NCI-H2029 treated with DMSO at 0.1 percent for 48 hours (cell line): ENCODE measurements at regions not wholly inside any gene's neighbourhood (a gene's known extent, or its start where the extent isn't known, plus 50 kb on each side); places are given as distances from the start of the nearest gene placed in this dataset.
"Not testable (repeated sequence)": the region's sequence is repeated elsewhere in the genome, so short reads cannot be mapped to it uniquely, and the experiment has no call there.

Experiments
- DNase-seq: peaks from one replicate; lab custom pipeline; 2025; lab: John Stamatoyannopoulos, UW

DNA sequence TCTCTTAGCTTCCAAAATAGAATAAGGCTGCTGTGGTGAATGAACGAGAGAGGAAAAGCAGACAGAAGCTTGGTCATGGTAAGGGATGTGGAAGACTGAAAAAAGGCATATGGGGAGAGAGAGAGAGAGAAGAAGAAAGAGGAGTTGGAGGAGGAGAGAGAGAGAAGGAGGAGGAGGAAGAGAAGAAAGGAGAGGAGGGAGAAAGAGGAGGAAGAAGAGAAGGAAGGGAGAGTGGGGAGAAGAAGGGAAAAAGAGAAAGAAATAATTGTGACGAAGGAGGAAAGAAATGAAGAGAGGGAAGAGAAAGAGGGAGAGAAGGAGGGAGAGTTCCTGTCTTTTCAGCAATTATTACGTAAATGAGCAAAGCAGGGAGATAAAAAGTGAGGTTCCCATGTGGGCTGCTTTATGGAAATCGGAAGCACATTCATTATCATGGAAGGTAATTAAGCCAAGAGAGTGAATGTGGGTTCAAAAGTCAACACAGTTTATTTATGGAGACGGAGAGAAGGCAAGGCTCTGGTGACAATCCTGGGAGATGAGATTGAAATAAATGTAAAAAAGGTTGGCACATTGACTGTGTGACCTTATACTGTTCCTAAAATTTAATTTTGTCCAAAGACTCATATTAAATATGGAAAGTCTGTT lies 611.2 kb downstream of the KIF4B start:
- no peak for DNase-seq

DNA sequence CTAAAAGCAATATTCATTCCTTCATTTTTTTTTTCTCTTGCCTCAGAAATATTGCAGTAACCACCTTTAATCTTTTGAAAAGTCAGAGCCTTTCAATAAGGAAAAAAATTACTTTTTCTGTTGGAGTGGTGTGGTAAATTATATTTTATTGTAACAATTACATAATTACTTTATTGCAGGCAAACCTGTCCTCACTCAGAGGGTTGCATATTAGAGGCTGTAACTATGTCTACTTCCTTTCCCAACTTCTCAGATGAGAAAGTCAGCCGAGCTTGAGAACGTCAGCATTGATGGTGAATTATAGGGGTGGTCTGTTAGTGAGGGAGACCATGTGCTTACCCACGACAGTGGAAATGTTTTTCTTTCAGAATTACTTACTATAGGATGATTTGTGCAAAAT lies 611.8 kb downstream of the KIF4B start:
- DNase-seq = no peak

DNA sequence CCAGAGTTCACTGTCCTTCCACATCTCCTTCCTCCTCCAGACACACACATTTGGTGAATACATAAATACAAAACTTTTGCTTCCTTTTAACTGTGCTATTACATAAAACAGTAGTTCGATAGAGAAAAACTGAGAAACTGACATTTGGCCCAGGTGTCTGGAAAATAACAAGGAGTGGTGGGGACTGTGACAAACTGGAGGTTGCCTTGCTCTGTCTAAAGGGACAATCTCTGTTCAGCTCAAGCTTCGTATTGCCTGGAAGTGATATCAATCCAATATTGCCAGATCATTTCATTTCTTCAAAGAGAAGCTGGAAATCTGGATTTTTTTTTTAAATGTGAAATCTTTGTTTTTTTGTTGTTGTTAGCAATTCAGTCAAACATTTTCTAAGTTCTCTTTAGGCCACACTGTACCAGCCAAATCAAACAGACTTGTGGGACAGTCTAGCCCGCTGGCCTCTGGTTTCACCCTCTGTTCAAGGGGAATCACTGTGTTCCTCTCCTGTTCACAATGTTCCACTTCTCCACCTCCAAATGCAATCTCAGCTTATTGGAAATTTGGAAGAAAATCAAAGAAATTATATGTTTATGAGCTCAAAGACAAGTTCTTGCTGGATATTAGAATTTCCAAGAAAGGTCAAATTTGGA lies 612.5 kb downstream of the KIF4B start:
- no peak for DNase-seq

DNA sequence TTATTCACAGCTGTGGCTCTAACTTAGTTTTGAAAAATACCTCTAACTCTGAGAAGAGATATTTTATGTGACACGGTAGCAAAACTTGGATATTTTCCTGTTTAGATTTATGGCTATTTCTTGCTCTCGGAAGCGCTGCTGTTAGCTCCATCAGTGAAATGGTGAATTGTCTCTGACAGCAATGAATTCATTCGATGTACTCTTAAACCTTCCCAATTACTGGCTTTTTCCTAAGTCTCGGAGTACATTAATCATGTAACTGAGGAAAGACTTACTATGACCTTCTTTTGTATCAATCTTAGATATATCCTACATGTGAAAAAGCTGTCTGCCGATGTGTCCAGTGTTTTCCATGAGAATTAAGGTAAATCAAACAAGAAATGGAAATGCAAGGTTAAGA lies 613.0 kb downstream of the KIF4B start:
- no peak for DNase-seq

DNA sequence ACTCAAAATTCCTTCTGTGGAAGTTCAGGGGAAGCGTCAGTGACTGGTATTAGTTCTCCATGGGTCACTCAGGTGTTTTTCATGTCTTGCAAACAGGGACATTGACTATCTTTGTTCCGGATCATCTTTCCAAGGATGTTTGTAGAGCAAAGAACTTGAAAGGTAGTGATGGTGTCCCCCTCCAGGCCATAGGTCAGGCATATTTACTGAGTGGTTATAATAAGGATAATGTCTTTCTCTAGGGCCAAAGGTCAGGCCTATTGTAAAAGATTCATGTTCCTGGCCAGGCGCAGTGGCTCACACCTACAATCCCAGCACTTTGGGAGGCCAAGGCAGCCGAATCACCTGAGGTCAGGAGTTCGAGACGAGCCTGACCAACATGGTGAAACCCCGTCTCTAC lies 614.8 kb downstream of the KIF4B start:
- DNase-seq = no peak

DNA sequence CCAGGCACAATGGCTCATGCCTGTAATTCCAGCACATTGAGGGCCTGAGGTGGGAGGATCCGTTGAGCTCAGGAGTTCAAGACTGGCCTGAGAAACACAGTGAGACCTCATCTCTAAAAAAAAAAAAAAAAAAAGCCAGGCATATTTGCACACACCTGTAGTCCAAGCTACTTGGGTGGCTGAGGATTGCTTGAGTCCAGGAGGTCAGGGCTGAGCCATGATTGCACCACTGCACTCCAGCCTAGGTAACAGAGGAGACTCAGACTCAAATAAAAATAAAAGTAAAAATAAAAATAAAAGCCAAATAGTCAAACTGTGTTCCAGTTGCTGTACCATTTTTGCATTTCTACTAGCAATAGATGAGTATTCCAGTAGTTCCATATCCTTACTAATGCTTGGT lies 616.0 kb downstream of the KIF4B start:
- no peak for DNase-seq

DNA sequence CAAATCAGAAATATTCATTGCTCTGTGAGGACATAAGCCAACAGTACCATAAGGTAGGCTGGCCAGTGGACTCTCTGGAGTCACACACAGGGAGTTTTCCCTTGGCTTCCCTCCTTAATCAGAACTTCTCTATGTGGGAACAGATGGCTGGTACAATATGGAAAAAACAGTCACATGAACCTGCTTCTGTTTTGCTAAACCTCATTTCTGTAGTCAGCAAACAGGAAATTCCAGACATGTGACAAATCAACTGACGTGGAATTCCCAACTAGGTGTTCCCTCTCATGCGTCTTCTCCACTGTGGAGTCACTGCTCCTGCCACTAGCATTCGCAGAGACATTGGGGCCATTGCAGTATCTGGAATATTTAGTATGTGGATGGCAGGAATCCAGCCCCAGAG lies 617.6 kb downstream of the KIF4B start:
- DNase-seq = no peak

DNA sequence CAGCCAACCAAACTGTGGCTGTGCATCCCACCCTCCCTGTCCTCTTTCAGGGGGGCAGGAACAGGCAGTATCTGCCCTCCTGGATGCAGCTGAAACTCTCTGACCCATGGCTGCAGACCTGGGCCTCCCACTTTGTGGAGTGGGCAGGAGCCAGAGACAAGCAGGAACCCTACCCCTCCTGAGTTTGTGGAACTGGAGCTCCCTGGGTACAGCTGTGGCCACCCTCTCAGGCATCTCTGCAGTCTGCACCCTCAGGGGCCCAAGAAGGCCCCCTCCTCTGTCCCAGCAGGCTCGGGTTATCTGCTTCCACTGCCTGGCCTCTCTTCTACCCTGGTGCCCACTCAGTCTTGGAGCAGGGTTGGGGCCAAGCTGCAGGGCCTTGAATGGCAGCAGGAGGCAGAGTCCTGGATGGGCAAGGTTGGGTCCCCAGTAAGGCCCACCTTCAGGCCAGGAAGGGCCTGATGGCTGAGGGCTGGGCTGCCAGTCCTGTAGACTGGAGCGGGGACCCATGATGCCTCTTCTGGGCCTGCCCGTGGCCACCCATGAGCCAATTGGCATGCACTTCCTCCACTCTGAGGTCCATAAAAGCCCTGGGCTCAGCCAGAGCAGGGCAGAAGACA lies 619.9 kb downstream of the KIF4B start:
- DNase-seq = no peak

DNA sequence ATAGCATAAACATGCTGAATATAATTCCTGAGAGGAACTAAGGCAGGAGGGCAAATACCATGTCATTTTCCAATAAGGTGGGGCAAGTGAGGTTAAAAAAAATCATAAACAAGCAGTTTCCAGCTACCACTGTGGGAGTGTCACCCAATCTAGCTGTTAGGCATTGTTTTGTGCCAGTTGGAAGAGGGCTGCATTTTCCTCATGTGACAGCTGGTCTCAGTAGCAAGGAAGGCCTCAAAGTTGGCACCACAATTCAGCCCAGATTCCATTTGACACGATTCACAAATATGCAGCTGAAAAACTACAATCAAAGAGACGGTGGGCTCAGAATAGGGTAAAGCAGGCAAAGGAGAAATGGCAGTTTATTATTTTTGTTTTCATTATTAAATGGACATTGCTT lies 636.1 kb downstream of the KIF4B start:
- DNase-seq = no peak

DNA sequence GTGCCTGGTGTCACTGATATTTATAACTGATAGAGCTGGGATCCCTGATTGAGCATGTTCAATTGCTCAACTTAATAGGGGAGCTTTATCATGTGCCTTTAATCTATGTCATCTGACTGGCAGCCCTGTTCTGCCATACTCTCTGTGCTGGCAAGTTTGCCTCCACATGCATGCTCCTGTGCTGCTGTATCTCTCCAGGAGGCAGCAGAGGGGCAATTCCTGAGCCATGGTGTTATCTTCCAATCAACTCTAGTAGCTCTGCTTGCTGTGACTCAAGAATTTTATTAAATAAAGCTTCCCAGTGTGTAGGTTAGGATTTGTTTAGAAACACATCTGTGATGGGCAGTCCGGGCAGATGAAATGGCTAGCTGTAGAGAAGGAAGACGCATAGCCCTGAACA lies 642.0 kb downstream of the KIF4B start:
- DNase-seq = no peak

DNA sequence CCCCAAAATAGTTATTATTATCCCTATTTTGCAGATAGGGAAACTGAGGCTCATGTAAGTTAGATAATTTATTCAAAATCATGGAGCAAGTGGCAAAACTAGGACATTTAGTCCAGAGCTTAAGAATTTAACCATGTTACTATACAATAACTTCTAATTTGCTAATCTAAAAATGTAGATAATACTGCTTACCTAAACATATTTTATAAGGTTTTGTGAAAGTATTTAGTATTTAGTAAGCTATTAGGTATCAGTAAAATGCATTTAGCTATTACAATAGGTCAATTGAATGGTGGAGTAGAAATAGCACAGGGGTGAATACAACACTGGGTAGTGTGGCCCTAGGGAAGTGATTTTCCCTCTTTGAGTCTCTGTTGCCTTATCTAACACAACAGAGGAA lies 648.3 kb downstream of the KIF4B start:
- no peak for DNase-seq

DNA sequence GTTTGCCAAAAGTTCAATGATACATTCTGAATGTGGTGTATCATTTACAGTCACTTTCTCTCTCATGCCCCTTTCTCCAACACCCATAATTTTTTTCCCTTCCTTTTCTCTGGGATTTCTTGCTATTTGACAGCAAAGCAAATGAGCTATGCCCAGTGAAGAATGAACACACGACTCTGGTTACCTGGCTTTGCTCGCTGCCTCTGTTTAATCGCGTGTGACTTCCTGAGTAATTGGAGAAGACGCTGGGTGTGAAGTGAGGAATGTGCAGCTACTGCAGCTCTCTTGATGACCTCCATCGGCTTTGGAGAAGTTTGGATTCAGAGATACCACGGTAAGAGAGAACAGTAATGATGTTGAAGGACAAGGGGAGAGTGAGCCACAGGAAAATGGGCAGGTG lies 651.8 kb downstream of the KIF4B start:
- DNase-seq = no peak

DNA sequence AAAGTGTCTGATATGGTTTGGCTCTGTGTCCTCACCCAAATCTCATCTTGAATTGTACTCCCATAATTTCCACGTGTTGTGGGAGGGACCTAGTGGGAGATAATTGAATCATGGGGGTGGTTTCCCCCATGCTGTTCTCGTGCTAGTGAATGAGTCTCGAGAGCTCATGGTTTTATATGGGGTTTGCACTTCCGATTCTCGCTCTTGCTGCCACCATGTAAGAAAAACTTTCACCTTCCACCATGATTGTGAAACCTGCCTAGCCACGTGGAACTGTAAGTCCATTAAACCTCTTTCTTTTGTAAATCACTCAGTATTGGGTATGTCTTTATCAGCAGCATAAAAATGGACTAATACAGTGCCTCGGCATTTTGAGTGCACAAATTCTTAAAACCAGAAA lies 655.0 kb upstream of the SGCD start:
- DNase-seq = not testable (repeated sequence)

DNA sequence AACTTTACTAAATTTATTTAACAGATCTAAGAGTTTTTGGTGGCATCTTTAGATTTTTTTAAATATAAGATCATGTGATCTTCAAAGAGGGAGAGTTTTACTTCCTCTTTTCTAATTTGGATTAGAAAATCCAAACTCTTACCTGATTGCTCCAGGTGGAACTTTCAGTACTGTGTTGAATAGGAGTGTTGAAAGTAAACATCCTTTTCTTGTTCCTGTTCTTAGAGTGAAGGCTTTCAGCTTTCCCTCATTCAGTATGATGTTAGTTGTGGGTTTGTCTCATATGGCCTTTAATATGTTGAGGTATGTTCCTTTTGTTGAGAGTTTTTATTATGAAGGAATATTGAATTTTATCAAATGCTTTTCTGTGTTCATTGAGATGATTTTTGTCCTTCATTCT lies 650.0 kb upstream of the SGCD start:
- no peak for DNase-seq

DNA sequence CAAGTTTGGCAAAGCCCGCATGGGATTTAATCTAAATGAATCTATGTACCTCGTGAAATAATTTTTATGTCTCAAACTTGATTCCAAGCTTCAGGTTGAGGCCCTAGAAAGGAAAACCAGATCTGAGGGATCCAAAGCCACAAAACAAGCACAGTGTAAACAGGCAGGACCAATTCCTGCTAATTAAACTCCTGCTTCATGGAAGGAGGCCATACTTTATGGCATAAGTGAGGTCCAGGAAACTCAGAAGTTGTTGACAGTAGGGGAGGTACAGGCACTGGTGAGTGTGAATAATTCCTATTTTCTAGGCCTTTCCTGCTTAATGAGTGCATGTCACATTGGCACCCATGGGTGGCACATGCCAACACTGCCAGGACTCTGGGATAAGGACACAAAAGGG lies 648.6 kb upstream of the SGCD start:
- no peak for DNase-seq

DNA sequence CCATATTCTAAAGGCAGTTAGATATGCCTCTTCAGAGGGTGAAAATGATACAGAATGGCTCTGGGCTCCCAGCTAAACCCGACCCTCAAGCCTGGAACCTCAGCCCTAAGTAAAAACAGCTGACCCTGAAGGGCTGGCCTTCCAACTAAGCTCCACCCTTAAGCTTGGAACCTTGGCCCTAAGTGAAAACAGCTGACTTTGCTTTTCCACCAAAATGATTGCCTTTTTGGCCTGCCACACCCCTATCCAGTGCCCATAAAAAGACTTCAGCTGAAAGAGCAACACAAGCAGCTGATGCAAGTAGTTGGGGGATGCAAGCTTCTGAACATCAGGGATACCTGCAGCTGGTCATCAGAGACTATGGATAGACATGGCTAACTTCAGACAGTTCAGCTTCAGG lies 647.4 kb upstream of the SGCD start:
- no peak for DNase-seq

DNA sequence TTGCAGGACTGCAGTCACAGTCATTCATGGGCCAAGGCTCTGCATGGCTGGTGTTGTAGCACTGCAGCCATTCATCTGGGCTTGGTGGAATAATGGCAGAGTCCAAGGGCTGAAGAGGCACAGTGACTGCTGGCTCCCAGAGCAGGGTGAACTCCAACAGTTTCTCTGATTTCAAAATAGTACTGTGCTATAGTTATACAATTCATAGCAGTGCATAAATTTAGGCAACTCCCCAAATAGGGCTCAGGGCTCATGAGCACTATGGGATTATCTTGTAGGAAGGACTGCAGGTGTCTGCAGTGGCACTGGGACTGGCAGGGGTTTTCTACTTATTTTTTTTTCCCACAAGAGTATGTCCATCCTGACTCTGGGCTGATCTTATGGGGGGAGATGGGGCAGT lies 642.5 kb upstream of the SGCD start:
- DNase-seq = no peak

DNA sequence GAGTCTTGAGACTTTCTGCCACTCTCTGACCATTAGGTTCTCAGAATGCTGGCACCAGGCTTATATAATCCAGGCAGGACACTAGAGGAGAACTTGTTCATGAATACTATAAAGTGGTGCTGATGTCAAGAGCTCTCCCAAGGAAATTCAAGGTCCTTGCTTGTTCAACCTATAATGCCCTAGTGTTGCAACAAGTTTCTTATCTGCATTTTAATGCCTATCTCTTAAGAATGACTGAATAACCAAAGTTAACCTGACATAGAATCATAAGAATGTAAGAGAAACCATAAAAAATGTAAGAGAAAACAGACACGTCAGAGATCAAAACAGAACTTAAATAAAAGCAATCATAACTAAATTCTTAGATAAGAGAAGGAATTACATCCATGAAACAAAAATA lies 640.8 kb upstream of the SGCD start:
- no peak for DNase-seq

DNA sequence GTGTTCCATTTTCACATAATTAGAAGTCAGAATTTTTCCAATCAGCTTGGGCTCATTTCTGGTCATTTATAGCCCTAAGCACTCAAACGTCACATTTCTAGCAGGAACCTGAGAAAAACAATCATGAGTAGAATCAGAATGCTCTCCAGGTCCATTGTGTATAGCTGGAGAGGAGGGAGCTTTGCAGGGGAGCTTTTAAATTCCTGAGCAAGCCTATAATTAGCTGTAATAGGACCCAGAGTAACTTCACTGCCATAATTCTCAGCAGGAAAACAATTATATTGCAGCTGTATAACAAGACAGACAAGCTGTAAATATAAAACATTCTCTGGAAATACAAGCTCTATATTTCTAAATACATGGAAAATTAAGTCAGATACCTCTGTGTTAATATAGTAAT lies 637.6 kb upstream of the SGCD start:
- DNase-seq = no peak

DNA sequence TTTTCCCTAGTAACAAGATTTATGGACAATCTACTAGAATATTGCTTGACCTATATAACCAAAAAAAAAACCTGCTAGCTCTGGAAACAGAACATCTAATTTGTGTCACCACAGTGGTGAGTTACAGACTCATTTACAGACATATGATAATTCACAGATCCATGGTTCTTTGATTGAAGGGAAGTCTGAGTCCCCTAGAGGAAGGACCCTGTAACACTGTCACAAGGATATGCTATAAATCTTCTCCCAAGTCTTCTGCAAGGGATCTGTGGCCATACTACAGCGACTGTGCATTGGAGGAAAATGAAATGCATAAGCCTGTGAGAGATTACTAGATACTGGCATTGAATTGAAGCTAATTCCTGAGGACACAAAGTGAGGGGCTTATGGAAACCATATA lies 630.6 kb upstream of the SGCD start:
- DNase-seq = no peak

DNA sequence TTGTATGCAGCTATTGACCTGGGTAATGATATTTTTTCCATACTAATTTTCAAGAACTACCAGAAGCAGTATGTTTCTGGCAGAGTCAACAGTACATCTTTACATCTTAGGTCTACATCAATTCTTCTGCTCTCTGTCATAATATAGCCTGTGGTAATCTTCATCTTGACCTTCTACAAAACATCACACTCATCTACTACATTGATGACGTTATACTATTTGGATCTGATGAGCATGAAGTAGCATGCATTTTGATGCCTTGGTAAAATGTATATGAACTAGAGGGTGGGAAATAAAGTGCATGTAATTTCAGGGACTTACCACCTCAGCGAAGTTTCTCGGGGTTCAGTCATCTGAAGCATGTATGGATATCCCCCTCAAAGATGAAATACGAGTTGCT lies 629.7 kb upstream of the SGCD start:
- DNase-seq = no peak

DNA sequence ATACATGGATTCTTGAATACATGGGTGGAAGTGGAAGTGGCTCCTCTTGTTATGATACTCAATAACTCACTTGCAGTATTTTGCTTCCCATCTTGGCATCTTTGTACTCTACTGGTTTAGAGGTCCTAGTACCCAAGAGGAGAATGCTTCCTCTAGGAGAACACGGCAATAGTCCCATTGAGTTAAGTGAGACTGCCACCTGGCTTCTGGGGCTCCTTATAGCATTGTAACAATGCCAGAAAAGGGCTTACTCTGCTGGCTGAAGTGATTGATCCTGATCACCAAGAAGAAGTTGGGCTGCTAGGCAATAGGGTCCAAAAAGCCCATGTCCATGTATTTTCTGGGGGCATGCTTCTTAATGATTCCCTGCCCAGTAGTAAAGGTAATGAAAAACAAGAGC lies 627.6 kb upstream of the SGCD start:
- no peak for DNase-seq

DNA sequence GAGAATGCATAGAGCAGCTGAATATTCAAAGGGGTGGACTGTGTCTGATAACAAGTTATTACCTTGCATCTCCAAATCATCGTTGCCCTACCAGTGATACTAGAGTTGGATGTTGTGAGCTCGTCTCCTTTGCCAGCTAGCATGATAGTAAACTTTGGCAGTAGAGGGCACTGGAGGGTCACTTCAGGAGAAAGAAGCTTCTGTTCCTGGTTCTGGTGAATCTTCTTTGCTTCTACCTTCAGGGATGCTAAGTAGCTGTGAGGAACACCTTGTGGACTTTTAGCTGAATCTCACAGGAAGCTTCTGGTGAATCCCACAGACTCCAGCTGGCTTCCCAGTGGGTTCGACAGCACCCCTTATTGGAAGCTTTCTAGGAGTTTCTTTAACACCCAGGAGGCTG lies 626.6 kb upstream of the SGCD start:
- DNase-seq = no peak

DNA sequence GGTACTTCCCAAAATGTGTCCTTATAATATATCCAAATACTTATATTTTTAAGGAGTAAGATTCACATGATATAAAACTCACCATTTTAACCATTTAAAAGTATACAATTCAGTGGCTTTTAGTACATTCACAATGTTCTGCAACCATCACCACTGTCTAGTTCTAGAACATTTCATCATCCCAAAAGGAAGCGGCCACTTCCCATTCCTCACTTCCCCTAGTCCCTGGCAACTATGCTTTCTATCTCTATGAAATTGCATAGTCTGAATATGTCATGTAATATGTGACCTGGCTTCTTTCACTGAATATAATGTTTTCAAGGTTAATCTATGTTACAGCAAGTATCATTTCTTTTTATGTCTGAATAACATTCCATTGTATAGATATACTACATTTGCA lies 615.1 kb upstream of the SGCD start:
- DNase-seq = no peak
